ENCODE measurements at regions not wholly inside any gene's neighbourhood (a gene's known extent, or its start where the extent isn't known, plus 50 kb on each side); places are given as distances from the start of the nearest gene placed in this dataset.

DNA sequence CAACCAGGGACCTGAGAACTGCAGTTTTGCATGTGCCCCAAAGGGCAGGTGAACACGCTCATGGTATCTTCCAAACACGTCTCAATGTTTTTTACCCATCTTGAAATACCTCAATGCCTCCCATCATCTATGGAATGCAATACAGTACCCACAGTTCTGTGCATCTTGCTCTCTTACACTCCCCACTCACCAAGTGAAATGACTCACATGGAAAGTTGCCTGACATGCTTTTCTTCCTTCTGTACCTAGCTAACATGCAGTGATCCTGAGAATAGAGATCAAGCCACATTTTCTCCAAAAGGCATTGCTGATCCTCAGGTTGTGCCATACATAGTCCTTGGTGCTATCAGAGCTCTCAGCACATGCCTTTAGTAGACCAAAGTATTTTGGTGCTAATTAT is 373.9 kb downstream of the GPD2 start:
- Histone ChIP-seq H3K9me2 (replicated peaks; ENCODE audit: insufficient read depth, low read length) (no peaks in the 10 kb centered on the region), H3K9me3 (ENCODE audit: insufficient read depth, low read length) (no peaks in the 10 kb centered on the region), H3K36me3 (ENCODE audit: low read length) (no peaks in the 10 kb centered on the region), H3K27me3 (ENCODE audit: low read length) (no peaks in the 10 kb centered on the region), H3K4me3 (ENCODE audit: insufficient read depth, low read length, poor library complexity, severe bottlenecking) (no peak overlapping the region), H3K4me2 (ENCODE audit: low read depth, low read length, poor library complexity, severe bottlenecking) (no peak overlapping the region), H4K20me1 (ENCODE audit: low read depth, low read length) (no peaks in the 10 kb centered on the region), H2AFZ (ENCODE audit: low read depth, low read length, severe bottlenecking) (no peak overlapping the region), H3K27ac (ENCODE audit: low read depth, low read length) (no peak overlapping the region), H3K9ac (ENCODE audit: low read length) (no peak overlapping the region), H3K79me2 (ENCODE audit: insufficient read depth, low read length) (no peaks in the 10 kb centered on the region), H3F3A (ENCODE audit: insufficient read depth) (no peaks in the 10 kb centered on the region)
- TF ChIP-seq CTCF (IDR thresholded peaks at IDR 0.05; ENCODE audit: insufficient read depth, low read length, poor library complexity, severe bottlenecking) (no peak), EZH2phosphoT487 (conservative IDR thresholded peaks at IDR 0.05; ENCODE audit: low read length) (no peak)

GRCh38 chr2:156812496-156812895 is 376.3 kb downstream of the GPD2 start:
- H4K20me1 ChIP-seq (ENCODE audit: low read depth, low read length), result no peaks in the 10 kb centered on the region
- H3K36me3 ChIP-seq (ENCODE audit: low read length), result no peaks in the 10 kb centered on the region
- H3K9ac ChIP-seq (ENCODE audit: low read length), result no peak overlapping the region
- no peak overlapping the region for H3K27ac ChIP-seq (ENCODE audit: low read depth, low read length)
- no peaks in the 10 kb centered on the region for H3F3A ChIP-seq (ENCODE audit: insufficient read depth)
- no peak overlapping the region for H3K4me3 ChIP-seq (ENCODE audit: insufficient read depth, low read length, poor library complexity, severe bottlenecking)
- TF ChIP-seq CTCF (IDR thresholded peaks at IDR 0.05; ENCODE audit: insufficient read depth, low read length, poor library complexity, severe bottlenecking) (no peak), EZH2phosphoT487 (conservative IDR thresholded peaks at IDR 0.05; ENCODE audit: low read length) (no peak)
- no peaks in the 10 kb centered on the region for H3K9me2 ChIP-seq (replicated peaks; ENCODE audit: insufficient read depth, low read length)
- no peaks in the 10 kb centered on the region for H3K27me3 ChIP-seq (ENCODE audit: low read length)
- H3K9me3 ChIP-seq (ENCODE audit: insufficient read depth, low read length), result no peaks in the 10 kb centered on the region
- no peak overlapping the region for H3K4me2 ChIP-seq (ENCODE audit: low read depth, low read length, poor library complexity, severe bottlenecking)
- H2AFZ ChIP-seq (ENCODE audit: low read depth, low read length, severe bottlenecking), result no peak overlapping the region
- H3K79me2 ChIP-seq (ENCODE audit: insufficient read depth, low read length), result no peaks in the 10 kb centered on the region

GRCh38 chr2:156817430-156817829 is 381.3 kb downstream of the GPD2 start:
- TF ChIP-seq CTCF (IDR thresholded peaks at IDR 0.05; ENCODE audit: insufficient read depth, low read length, poor library complexity, severe bottlenecking) (no peak), EZH2phosphoT487 (conservative IDR thresholded peaks at IDR 0.05; ENCODE audit: low read length) (no peak)
- H2AFZ ChIP-seq (ENCODE audit: low read depth, low read length, severe bottlenecking), result no peak overlapping the region
- no peaks in the 10 kb centered on the region for H3K9me2 ChIP-seq (replicated peaks; ENCODE audit: insufficient read depth, low read length)

More at GRCh38 chr2:156817430-156817829, 381.3 kb downstream of the GPD2 start:
- Histone ChIP-seq H4K20me1 (ENCODE audit: low read depth, low read length) (no peaks in the 10 kb centered on the region), H3K9ac (ENCODE audit: low read length) (no peak overlapping the region), H3K27ac (ENCODE audit: low read depth, low read length) (no peak overlapping the region), H3K79me2 (ENCODE audit: insufficient read depth, low read length) (no peaks in the 10 kb centered on the region), H3K9me3 (ENCODE audit: insufficient read depth, low read length) (no peaks in the 10 kb centered on the region), H3K4me2 (ENCODE audit: low read depth, low read length, poor library complexity, severe bottlenecking) (no peak overlapping the region), H3F3A (ENCODE audit: insufficient read depth) (no peaks in the 10 kb centered on the region), H3K36me3 (ENCODE audit: low read length) (no peaks in the 10 kb centered on the region), H3K27me3 (ENCODE audit: low read length) (no peaks in the 10 kb centered on the region), H3K4me3 (ENCODE audit: insufficient read depth, low read length, poor library complexity, severe bottlenecking) (no peak overlapping the region)

All from SU-DHL-6 (cell line).